ENCODE measurements at regions not wholly inside any gene's neighbourhood (a gene's known extent, or its start where the extent isn't known, plus 50 kb on each side); places are given as distances from the start of the nearest gene placed in this dataset.
A peak's percentile ranks its signal among the peaks of the same experiment; 100 is the strongest.
"Not testable (repeated sequence)": the region's sequence is repeated elsewhere in the genome, so short reads cannot be mapped to it uniquely, and the experiment has no call there.

DNA sequence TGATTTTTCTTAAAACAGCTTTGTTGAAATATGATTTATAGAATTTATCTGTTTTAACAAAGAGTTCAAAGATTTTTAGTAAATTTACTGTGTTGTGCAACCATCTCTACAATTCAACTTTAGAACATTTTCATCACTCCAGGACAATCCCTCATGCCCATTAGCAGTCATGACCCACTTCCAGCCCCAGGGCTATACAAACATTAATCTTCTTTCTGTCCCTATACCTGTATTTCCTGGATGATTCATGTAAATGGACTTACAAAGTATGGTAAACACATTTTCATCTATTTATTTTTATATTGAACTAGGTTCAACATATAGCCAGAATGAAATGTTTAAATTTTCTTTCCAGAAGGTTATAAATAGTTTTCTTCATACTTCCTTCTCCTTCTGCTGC, 127.8 kb upstream of the CCDC180 start:
- DNase-seq (ENCODE audit: low spot score), result no peak

DNA sequence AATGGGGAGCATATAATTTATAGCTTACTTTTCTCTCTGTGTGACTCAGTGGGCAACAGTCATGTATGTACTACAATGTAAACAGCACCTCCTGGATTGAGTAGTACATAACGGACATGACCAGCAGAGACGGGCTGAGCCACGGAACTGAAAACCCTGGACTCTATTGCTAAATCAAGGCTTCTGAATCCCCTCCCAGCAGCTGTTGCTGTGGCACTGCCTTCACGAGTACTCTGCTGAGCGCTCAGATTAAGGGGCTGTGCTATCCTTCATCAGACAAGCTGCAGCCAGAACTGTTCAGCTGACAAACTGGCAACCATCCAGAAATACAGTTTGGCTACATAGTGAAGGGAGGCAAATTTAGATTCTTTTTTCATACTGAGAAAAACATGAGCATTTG, 131.3 kb upstream of the CCDC180 start:
- DNase-seq (ENCODE audit: low spot score), result no peak

DNA sequence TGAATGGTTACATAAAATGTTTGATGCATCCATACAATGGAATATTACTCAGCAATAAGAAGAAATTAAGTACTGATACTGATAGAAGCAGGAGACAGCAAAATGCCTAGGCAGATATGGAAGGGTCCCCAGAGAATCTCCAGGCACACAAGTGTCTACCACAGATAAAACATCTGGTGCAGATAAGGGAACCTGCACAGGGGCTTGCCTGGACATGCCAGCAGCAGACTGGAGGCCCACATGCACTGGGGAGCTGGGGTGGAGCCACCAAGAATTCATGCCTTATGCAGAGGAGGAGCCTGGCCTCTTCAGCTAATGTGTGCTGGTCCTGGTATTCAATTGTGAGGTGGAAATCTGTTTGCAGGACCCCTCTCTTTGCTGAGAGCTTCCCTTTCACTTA, 129.2 kb upstream of the CTSV start:
- DNase-seq (ENCODE audit: low spot score), result not testable (repeated sequence)

DNA sequence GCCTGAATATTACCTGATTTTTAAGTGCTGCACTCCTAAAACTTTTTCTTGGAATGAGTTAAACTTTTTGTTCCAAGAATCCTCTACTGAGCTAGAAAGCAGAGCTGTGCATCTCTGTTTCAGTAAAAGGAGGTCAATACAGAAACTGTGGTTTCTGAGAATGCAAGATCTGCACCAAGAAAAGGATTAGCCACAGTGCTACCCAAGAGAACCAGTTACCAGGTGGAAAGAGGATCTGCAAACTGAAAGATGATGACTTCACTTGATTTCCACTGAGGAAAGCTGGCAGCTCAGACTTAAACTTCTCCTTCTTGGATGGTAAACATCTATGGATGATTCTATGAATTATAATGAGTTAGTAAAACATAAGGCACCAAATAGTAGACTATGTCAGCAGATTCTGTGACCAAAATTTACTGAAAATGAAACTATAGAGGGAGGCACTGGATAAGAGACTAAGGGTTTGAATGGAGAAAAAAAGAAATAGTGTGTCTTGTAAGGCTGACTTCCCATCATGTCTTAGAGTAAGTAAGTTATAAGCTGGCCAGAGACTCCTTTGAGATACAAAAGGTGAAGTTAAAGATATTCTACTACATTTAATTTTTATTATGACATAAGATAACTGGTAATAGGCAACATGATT, 127.7 kb upstream of the CTSV start:
- DNase-seq (ENCODE audit: low spot score), result not testable (repeated sequence)

DNA sequence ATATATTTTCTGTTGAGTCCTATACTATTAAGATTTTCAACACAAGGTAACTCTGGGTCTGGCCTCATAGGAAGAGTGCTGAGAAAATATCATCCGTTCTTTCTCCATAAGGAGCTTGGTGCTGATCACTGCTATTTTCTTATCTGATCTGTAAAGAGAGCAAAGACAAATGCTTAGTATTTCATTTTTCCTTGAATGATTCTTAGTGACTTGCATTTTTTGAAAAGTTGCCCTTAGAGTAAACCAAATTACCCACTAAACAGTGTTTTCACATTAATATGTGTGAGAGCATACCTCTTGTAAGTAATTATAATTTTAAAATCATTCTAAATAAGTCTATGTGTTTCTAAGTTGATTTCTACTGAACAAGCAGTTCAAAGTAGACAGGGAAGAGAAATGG, 121.3 kb upstream of the CTSV start:
- no peak for DNase-seq (ENCODE audit: low spot score)

DNA sequence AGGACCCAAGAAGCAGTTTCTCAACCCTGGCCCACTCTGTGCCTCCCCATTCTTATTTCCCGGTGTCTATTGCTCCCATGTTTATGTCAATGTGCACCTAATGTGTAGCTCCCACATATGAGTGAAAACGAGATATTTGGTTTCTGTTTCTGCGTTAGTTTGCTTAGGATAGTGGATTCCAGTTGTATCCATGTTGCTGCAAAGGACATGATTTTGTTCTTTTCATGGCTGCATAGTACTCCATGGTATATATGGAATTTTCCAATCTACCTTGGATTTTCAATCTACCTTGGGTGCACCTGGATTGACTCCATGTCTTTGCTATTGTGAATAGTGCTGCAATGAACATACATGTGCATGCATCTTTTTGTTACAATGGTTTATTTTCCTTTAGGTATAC, 119.8 kb upstream of the CTSV start:
- not testable (repeated sequence) for DNase-seq (ENCODE audit: low spot score)

DNA sequence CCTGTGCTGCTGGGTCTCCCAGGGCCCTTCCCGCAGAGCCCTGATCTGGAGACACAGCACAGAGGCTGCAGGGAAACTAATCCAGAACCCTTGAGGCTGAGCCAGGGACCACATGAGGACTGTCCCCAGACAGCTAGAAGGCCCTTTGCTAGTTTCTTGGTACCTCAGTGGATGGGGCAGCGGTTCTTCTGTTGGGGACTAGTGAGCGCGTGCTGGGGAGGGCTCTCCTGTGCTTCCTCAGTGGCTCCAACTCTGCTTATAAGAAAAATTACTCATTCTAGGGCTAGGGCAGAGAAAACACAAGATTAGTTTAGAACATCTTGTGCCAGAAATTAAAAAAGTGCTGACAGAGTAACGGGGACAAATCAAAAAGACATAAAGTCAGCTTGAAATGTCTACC, 116.5 kb upstream of the CTSV start:
- not testable (repeated sequence) for DNase-seq (ENCODE audit: low spot score)

DNA sequence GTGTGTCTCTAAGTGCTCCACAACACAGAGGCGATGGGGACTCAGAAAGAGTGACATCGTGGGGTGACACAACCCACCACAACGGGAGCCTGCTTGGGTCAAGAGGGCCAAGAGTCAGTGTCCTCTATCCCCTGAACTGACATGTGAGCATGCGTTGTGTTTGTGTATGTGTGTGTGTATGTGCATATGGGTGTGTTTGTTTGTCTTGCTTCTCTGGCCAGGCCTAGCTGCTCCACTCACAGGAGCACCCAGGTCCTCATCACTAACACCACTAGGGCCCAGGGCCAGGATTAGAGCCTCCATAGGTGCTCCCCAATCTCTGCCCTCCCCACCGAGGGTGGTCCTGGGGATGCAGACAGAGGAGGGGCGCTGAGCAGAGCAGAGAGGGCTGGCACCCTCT, 115.0 kb upstream of the CTSV start:
- no peak for DNase-seq (ENCODE audit: low spot score)

DNA sequence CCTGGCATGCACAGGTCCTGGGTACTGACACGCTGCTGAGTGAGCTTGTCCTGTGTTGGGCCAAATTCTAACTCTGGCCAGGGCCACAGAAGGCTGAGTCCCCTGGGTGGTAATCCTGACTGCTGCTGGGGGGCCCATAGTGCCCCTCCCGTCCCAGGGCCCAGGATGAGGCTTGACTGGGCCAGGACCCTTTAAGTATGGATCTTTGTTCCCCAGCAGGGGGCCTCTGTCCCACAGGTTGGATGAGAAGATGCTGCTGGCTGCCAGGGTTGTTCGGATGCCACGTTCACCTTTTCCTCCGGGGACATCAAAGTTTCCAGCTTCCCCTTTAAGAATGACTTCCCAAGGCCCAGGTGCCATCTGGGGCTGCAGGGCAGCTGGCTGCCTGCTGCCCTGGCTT, 114.2 kb upstream of the CTSV start:
- not testable (repeated sequence) for DNase-seq (ENCODE audit: low spot score)

DNA sequence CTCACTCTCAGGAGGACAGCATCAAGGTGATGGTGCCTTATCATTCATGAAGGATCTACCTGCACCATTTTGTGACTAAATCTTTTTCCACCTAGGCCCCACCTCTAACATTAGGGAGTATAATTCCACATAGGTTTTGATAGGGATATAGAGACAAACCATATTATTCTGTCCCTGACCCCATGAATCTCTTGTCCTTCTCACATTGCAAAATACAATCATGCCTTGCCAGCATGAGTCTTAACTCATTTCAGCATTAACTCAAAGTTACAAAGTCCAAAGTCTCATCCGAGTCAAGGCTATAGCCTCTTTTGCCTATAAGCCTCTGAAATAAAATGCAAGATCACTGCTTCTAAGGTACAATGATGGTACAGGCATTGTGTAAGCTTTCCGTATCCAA, 111.5 kb upstream of the CTSV start:
- DNase-seq (ENCODE audit: low spot score), result not testable (repeated sequence)

DNA sequence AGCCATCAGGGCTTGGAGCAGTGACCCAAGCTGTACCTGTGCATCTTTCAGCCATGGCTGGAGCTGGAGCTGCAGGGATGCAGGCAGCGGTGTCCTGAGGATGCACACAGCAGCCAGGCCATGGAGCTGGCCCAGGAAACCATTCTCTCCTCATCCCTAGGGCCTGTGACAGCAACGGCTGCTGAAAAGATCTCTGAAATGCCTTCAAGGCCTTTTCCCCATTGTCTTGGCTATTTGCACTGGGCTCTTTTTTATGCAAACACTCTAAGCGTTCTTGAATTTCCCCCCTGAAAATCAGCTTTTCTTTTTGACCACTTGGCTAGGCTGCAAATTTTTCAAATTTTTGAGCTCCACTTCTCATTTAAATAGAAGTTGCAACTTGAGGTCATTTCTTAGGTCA, 109.5 kb upstream of the CTSV start:
- DNase-seq (ENCODE audit: low spot score), result not testable (repeated sequence)

DNA sequence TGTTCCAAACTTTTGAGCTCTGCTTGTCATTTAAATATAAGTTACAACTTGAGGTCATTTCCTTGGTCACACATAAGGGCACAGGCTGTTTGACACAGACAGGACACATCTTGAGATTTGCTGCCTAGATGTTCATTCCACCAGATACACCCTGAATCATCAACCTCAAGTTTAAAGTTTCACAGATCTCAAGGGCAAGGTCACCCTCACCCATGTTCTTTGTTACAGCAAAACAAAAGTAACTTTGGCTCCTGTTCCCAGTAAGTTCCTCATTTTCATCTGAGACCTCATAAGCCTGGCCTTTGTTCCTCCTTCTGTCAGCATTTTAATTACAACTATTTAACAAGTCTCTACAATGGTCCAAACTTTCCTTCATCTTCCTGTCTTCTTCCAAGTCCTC, 106.7 kb upstream of the CTSV start:
- not testable (repeated sequence) for DNase-seq (ENCODE audit: low spot score)

DNA sequence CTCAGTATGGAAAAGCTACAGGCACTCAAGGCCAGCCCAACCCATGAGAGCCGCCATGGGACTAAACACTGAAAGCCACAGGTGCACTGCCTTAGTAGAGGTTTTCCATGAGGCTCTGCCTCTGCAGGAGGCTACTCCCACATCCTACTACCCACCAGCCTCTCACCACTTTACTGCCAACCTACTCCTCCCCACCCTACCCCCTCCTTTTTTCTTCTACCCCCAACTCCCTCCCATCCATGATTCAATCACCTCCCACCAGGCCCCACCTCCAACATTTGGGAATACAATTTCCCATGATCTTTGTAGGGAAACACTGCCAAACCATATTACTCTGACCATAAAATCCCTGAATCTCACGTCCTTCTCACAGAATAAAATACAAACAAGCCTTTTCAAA, 101.6 kb upstream of the CTSV start:
- no peak for DNase-seq (ENCODE audit: low spot score)

DNA sequence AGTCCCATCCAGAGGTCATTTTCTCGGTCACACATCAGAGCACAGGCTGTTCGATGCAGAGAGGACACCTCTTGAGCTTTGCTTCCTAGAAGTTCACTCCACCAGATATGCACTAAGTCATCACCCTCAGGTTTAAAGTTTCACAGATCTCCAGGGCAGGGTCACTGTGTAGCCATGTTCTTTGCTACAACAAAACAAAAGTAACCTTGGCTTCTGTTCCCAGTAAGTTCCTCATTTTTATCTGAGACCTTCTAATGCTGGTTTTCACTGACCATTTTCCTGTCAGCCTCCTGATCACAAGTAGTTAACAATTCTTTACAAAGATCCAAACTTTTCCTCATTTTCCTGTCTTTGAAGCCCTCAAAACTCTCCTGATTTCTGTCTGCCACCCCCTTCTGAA, 97.5 kb upstream of the CTSV start:
- DNase-seq (ENCODE audit: low spot score), result no peak

DNA sequence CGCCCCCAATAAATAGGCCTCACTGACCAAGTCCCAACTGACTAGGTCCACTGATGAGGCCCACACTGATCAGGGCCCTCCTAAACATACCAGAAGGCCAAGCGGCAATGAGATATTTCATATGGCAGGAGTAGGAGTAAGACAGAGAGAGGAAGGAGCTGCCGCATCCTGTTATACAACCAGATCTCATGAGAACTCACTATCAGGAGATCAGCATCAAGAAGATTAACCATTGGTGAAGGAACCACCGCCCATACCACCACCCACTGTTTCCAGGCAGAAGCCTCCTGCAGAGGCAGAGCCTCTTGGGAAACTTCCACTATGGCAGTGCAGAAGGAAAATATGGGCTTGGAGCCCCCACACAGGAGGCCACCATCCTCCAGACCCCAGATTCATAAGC, 95.0 kb upstream of the CTSV start:
- DNase-seq (ENCODE audit: low spot score), result not testable (repeated sequence)

DNA sequence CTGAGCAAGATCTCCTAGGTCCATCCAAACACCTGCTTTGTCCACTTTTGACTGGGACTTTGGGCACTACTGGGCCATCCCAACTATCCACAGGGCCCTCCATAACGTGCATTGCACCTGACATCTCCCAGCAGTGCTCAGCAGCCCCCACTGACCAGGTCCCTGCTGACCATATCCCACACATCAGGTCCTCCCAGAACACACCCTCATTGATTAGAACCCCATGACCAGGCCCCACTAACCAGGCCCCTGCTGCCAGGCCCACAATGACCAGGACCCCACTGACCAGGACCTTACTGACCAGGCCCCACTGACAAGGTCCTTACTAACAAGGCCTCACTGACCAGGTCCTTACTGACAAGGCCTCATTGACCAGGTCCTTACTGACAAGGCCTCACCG, 93.9 kb upstream of the CTSV start:
- no peak for DNase-seq (ENCODE audit: low spot score)

DNA sequence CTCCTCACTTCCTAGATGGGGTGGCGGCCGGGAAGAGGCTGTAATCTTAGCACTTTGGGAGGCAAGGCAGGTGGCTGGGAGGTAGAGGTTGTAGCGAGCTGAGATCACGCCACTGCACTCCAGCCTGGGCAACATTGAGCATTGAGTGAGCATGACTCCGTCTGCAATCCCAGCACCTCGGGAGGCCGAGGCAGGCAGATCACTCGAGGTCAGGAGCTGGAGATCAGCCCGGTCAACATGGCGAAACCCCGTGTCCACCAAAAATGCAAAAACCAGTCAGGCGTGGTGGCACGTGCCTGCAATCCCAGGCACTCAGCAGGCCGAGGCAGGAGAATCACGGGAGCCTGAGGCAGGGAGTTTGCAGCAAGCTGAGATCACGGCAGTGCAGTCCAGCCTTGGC, 91.9 kb upstream of the CTSV start:
- DNase-seq (ENCODE audit: low spot score), result not testable (repeated sequence)

DNA sequence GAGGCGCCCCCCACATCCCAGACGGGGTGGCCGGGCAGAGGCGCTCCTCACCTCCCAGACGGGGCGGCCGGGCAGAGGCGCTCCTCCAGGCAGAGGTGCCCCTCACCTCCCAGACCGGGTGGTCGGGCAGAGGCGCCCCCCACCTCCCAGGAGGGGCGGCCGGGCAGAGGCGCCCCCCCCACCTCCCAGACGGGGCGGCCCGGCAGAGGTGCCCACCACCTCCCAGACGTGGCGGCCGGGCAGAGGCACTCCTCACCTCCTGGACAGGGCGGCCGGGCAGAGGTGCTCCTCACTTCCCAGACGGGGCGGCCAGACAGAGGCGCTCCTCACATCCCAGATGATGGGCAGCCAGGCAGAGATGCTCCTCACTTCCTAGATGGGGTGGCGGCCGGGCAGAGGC, 91.4 kb upstream of the CTSV start:
- DNase-seq (ENCODE audit: low spot score), result not testable (repeated sequence)

DNA sequence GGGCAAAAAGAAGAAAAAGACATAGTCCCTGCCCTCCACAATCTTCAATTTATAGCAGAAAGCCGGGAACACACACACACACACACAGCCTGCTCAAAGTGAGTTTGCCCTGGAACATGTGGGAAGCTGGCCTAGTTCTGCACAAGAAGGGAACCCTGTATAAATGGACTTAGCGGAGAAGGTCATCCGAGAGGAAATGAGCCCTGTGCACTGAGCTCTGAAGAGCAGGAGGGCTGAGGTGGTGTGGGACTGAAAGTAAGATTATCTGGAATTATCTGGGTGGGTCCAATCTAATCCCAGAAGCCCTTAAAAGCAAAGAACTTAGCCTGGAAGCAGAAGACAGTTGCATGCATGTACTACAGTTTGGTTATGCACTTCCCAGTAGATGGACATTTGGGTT, 90.0 kb upstream of the CTSV start:
- DNase-seq (ENCODE audit: low spot score), result no peak

DNA sequence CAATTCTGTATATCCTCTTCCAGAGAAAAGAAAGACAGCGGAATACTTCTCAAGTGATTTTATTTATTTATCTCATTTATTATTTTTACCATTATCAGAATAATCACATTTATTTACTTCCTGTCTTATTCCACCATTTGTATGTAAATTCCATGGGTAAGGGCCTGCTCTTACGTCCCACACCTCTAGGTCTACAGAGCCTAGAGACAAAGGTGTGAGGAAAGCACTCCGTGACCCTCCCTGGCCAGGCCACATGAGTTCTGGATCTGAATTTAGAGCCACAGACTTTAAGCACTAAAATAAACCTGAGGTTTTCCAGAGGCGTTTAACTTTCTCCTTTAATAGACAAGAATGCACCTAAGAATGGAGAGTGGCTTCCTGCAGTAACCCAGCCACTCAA, 85.3 kb upstream of the CTSV start:
- no peak for DNase-seq (ENCODE audit: low spot score)

DNA sequence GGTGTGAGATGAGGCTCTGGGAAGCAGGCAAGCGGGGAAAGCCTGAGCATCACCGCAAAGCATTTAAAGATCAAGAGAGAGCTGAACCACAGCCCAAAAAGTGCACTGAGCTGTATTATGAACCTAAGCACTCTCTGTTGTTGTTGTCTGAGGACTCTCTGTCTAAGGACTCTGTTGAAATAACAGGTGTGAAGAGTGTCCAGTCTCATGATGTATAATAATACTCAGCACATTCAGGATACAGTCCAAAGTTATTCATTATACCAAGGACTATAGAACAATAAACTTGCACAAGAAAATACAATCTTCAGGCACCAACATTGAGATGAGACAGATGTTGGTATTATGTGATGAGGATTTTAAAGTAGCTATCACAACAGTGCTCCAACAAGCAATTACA, 71.8 kb upstream of the CTSV start:
- DNase-seq (ENCODE audit: low spot score), result no peak

DNA sequence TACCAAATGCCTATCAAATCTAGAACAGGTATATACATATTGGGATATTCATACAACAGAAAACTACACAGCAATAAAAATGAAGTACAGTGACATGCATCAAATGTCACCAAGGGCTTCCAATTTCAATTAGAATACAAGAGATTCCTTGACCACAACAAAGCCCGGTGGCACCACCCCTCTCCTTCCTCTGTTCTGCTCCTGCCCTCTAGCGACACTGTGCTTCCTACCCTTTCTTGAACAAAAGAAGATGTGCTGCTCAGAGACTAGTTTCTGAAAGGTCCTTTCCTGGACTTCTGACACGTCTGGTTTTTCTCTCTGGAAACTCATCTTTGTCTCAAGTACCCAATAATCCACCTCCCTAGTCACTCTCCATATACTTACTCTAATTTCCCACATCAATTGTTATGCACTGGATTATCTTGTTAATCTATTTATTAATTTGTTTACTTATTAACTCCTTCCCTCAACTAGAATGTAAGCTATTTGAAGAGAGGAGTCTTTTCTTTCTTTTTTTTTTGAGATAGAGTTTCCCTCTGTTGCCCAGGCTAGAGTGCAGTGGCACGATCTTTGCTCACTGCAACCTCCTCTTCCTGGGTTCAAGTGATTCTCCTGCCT, 70.4 kb upstream of the CTSV start:
- DNase-seq (ENCODE audit: low spot score), result peak; percentile 40

DNA sequence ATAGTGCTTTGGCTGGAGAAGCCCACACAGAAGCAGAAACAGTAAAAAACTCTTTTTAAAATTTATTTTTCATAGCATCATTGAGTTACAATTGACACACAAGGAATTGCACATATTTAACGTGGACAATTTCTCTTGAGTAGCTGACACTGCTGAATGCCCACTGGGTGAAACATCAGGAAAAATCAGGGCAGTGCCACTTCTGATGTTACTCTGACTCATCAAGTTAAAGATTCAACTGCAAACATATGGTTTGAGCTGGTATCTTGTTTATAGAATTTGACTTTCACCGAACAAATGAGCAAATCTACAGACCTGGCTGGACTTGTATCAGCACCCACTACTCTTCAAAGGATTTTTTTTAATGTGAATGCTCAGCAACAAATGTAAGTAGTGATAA, 66.3 kb upstream of the CTSV start:
- DNase-seq (ENCODE audit: low spot score), result not testable (repeated sequence)
